Stomach (tissue), 8 donors: ENCODE measurements at regions not wholly inside any gene's neighbourhood (a gene's known extent, or its start where the extent isn't known, plus 50 kb on each side); places are given as distances from the start of the nearest gene placed in this dataset.

Experiments used
- DNase-seq, 2 donors: peaks; one replicate each; pipeline versions ENCODE4 v3.0.0 to v3.0.0-alpha.2; 2013 to 2019
- H3K27ac ChIP-seq, 5 donors: fragments of 200-600 bp in 4 of 5; sonication (generic) in 4 of 5; one replicate each; pipeline ENCODE4 v1.5.1; 2013 to 2019; ENCODE audit warnings: mild to moderate bottlenecking in 1 of 5, moderate library complexity in 1 of 5
- H3K27me3 ChIP-seq, 3 donors: fragments of 200-600 bp; sonication (generic); one replicate each; pipeline ENCODE4 v1.5.1; 2017 to 2019; ENCODE audit warnings: mixed run types in 1 of 3
- H3K36me3 ChIP-seq, 4 donors: fragments of 200-600 bp; sonication (generic); 1 replicate in 3 of 4; 2 replicates in 1 of 4; pipeline ENCODE4 v1.5.1; 2016 to 2019
- H3K4me1 ChIP-seq, 4 donors: fragments of 200-600 bp; sonication (generic); one replicate each; pipeline ENCODE4 v1.5.1; 2016 to 2019
- H3K4me3 ChIP-seq, 4 donors: fragments of 200-600 bp; sonication (generic) in 3 of 4; one replicate each; pipeline ENCODE4 v1.5.1; 2016 to 2019; ENCODE audit warnings: mild to moderate bottlenecking in 1 of 4
- H3K9me3 ChIP-seq, 4 donors: fragments of 200-600 bp; sonication (generic); one replicate each; pipeline ENCODE4 v1.5.1; 2016 to 2019
- CTCF ChIP-seq, 7 experiments: fragments of 450-650 bp in 4 of 7; fragments of 200-600 bp in 3 of 7; sonication (generic) in 3 of 7; IDR thresholded peaks; one replicate each; pipeline ENCODE4 v1.5.1; 2016 to 2019; ENCODE audit warnings: antibody characterized with exemption in 7 of 7, control low read depth in 2 of 7, mild to moderate bottlenecking in 1 of 7
- EP300 ChIP-seq: sonication (generic); formaldehyde crosslinking; IDR thresholded peaks from one replicate; pipeline ENCODE4 v1.6.1; 2017; ENCODE audit warnings: antibody characterized with exemption
- POLR2A ChIP-seq, 4 donors: fragments of 450-650 bp; IDR thresholded peaks; one replicate each; pipeline ENCODE4 v1.6.1; 2016; ENCODE audit warnings: antibody characterized with exemption in 4 of 4, control low read depth in 2 of 4, mild to moderate bottlenecking in 1 of 4, moderate library complexity in 1 of 4
- POLR2AphosphoS5 ChIP-seq, 3 donors: sonication (generic); formaldehyde crosslinking; IDR thresholded peaks; one replicate each; pipeline ENCODE4 v1.6.1; 2016; ENCODE audit warnings: antibody characterized with exemption in 3 of 3
- WGBS, 5 donors: extraction: QIAGEN DNeasy Blood & Tissue Kit in 3 of 5; methylation state at CpG; one replicate each; pipeline versions ENCODE4 v1.1.5 to v1.1.7; 2013 to 2018; 5-methylcytosine and 5-hydroxymethylcytosine counted together
- intact Hi-C: fragments of 100-400 bp; cut with DNase I; formaldehyde crosslinking; loops from one replicate; pipeline ENCODE4 v1.15.1; 2023; ENCODE audit warnings: low total_unique reads
- donor health status: healthy with polysubstance abuse.
- donor health status: Bipolar disorder and iron deficiency.
- donor health status: healthy.

- DNase-seq, result peak in 1 of 2 donors; percentile 57
- peak overlapping the region; percentile 30 to 66 (median 54) for H3K27ac ChIP-seq
- 56 to 79% (median 74%) methylated on average over 8 of the region's 8 CpGs for WGBS, 5 donors
- no peaks in the 10 kb centered on the region for H3K9me3 ChIP-seq
- H3K36me3 ChIP-seq, result peaks cover 0 to 23% (median 4%) of the 10 kb centered on the region in 4 donors
- no peak overlapping the region for H3K4me3 ChIP-seq
- H3K27me3 ChIP-seq, result no peaks in the 10 kb centered on the region
- peaks cover 32 to 65% (median 48%) of the 10 kb centered on the region in 4 donors for H3K4me1 ChIP-seq
- intact Hi-C loops, result no loop called here
- TF ChIP-seq POLR2AphosphoS5 (IDR thresholded peaks at IDR 0.05) (no peak), POLR2A (IDR thresholded peaks at IDR 0.05) (no peak), EP300 (no peak), CTCF (IDR thresholded peaks at IDR 0.05) (no peak)
These were observed 73.7 kb upstream of the NPAS1 start for GRCh38 chr19:46945694-46946489.

- H3K4me1 ChIP-seq, result peaks cover 41 to 73% (median 56%) of the 10 kb centered on the region in 4 donors
- H3K4me3 ChIP-seq, result no peak overlapping the region
- H3K27me3 ChIP-seq, result no peaks in the 10 kb centered on the region
- intact Hi-C loops, result no loop called here
- peaks cover 0 to 16% (median 1%) of the 10 kb centered on the region in 4 donors for H3K36me3 ChIP-seq
- no peak for DNase-seq
- peak overlapping the region in 2 of 5 donors; percentile 62 to 66 for H3K27ac ChIP-seq
- 75 to 85% (median 81%) methylated on average over 4 of the region's 4 CpGs for WGBS, 5 donors
- TF ChIP-seq POLR2A (IDR thresholded peaks at IDR 0.05), result no peak
- TF ChIP-seq POLR2AphosphoS5 (IDR thresholded peaks at IDR 0.05), result peak in 1 of 3 donors; percentile 14
- no peaks in the 10 kb centered on the region for H3K9me3 ChIP-seq
These were observed 72.9 kb upstream of the NPAS1 start for GRCh38 chr19:46946611-46947238.

- Histone ChIP-seq H3K4me1 (peaks cover 42 to 82% (median 63%) of the 10 kb centered on the region in 4 donors), H3K27me3 (no peaks in the 10 kb centered on the region), H3K36me3 (peaks cover 0 to 10% (median 0%) of the 10 kb centered on the region in 4 donors), H3K4me3 (no peak overlapping the region), H3K9me3 (no peaks in the 10 kb centered on the region), H3K27ac (peak overlapping the region in 1 of 5 donors; percentile 12)
- WGBS, 5 donors, result 89 to 100% (median 97%) methylated on average over 4 of the region's 4 CpGs
- no peak for TF ChIP-seq POLR2A (IDR thresholded peaks at IDR 0.05)
- intact Hi-C loops, result no loop called here
- no peak for DNase-seq
These were observed 71.8 kb upstream of the NPAS1 start for GRCh38 chr19:46947866-46948265.

GRCh38 chr19:46950526-46951170 lies 69.0 kb upstream of the NPAS1 start:
- H3K27me3 ChIP-seq, result no peaks in the 10 kb centered on the region
- TF ChIP-seq POLR2AphosphoS5 (IDR thresholded peaks at IDR 0.05) (no peak), POLR2A (IDR thresholded peaks at IDR 0.05) (no peak), CTCF (IDR thresholded peaks at IDR 0.05) (no peak), EP300 (no peak)
- WGBS, 5 donors, result 63 to 75% (median 69%) methylated on average over 7 of the region's 7 CpGs
- H3K27ac ChIP-seq, result peak overlapping the region in 3 of 5 donors; percentile 11 to 50 (median 13)
- H3K36me3 ChIP-seq, result peaks cover 0 to 8% (median 0%) of the 10 kb centered on the region in 4 donors
- H3K4me3 ChIP-seq, result no peak overlapping the region
- peaks cover 45 to 80% (median 64%) of the 10 kb centered on the region in 4 donors for H3K4me1 ChIP-seq
- DNase-seq, result no peak
- intact Hi-C loops, result no loop called here
- H3K9me3 ChIP-seq, result no peaks in the 10 kb centered on the region
